DMS53 (cell line): ENCODE measurements at regions not wholly inside any gene's neighbourhood (a gene's known extent, or its start where the extent isn't known, plus 50 kb on each side); places are given as distances from the start of the nearest gene placed in this dataset.

Experiments
- DNase-seq: peaks from one replicate; lab custom pipeline; 2025; lab: John Stamatoyannopoulos, UW

DNA sequence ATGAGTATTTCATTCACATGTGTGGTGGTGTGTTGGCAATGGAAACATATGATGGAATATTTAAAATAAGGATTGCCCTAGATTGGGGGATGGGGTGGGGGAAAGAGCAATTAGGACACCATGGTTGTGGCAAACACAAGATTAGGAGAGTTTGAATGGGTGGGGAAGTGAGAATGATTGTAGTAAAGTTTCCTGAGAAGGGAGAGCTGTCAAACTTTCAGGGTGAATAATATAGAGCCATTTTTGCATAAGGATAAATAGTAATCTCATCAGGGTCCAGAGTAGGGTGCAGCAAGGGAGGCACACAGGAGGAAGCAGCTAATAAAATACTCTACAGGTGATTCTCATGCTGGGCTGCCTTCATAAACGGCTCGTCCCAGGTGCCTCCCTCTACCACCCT is 294.9 kb upstream of the MARCKS start:
- no peak for DNase-seq

DNA sequence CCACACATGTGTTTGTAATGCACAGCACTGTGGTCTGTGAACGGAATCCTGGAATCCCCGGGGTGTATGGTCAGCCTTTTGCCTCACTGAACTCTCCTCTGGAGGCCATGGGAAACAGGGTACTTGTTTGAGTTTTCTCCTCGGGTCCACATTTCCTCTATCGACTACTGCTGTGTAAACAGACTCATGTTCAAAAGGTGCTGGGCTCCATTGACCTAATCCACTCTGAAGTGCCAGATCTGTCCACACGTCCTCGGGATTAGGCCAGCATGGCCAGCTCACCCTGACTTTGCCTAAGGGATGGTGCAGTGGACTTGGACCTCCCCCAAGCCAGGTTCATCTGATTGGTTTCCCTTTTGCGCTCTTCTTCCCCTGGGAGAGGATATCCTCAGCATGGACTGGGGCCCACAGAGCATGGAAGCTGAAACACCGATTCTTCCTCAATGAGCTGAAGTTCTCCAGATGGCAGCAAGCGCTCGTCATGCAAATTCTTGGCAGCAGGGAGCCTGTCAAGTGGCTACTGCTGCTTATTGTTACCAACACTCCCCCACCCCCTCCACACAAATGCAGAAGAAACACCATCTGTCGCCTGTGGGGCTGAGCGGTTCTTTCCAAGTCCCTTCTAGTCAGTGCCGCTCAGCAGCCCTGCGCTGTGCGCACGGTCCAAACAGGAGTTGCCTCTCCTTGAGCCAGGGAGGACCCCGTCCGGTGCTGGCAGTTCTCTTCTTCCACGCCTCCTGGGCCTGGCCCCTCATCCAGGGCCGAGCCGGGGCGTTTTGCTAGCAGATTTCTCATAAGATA is 292.6 kb upstream of the MARCKS start:
- DNase-seq = peak; percentile 97

DNA sequence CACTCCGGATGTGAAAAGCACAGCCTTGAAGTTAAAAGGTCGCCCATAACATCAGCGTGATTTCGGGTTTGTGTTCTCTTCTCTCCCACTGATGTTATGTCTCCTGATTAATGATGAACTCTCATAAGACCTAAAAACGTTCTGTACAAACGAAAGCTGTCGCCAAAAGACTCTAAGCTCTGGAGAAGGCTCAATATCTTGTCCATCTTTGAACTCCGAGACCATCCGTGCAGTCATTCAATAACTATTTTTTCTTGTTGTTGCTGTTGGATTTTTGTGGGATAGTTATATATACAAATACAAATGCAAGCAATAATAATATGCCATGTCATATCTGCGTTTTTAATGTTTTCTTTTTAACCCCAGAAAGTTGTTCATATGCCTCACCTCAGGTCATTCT is 291.8 kb upstream of the MARCKS start:
- no peak for DNase-seq

DNA sequence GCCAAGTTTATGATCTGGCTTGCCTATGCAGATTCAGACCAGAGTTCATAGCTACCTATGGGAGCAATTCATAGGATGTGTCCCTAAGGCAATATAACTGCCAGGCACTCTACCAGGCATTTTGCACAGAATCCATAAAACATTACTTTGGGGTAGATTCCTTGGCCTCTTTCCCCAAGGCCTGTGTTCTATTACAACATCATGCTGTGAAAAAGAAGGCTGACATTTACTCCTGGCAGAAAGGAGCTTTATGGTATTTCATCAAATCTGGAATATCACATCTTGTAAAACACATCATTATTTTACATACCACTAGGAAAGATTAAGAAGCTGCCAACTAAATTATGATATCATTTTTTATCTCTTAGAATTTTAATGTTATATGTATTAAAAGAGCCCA is 287.0 kb upstream of the MARCKS start:
- no peak for DNase-seq

DNA sequence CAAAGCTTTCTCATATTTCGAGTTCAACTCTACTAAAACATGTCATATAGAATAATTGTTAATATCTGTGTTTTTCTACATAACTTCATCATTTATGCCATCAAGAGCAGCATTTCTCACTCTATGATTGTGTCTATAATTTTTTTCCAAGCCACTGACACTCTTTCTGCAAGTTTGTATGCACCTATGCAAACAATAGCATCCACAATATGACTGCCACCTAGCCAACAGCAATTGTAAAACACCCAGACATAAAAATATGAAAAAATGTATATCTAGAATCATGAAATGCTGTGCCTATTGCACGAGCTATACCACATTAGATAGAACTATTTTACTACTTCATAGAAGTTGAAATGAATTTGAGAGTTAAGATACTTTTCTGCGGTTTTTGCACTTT is 286.5 kb upstream of the MARCKS start:
- DNase-seq = peak; percentile 28

DNA sequence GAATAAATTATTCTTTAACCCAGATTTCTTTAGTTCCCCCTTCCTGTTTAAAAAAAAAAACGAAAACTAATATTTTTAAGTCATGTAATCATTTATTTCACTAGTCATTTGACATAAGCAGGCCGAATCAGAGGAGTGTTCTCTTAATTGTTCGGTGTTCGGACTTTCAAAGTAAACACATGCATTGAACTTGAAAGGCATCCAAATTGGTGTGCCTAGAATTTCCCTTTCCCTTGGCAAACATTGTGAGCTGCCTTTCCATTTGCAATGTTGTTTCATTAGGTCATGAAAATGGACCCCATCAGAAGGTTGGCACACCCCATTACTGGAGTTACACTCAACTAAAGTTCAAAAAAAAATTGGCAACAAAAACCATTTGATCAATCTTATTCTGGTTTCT is 283.0 kb upstream of the MARCKS start:
- DNase-seq = no peak

DNA sequence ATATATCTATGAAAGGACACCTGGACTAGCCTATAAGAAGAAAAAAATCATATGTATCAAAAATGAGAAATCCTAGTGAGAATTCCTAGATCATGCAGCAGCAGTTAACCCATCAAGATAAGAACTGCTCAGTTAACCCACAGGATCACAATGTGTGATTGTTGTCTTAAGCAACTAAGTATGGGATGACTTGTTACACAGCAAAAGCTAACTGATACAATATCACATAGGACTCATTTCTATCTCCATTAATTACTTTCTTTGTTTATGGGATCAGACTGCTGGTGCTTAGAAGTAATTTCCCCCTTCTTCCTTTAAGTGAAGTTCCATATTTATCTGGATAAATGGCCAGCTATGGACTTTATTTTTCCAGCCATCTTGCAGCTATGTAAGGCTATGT is 280.8 kb upstream of the MARCKS start:
- no peak for DNase-seq

DNA sequence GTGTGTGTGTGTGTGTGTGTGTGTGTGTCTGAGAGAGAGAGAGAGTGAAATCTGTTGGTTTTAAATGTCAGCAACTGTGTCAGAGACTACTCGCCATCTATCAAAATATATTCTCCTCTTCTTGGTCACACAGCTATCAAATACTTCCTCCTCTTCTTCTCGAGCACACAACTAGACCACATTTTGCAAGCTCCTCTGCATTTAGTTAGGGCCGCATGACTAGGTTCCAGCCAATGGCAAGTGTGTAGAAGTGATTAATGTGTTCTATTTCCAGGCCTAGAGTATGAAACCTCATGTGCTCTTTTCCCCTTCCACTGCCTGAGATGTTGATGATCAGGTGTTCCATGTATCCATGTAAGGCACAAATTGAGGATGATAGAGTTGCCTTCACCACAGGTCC is 278.5 kb upstream of the MARCKS start:
- DNase-seq = no peak

DNA sequence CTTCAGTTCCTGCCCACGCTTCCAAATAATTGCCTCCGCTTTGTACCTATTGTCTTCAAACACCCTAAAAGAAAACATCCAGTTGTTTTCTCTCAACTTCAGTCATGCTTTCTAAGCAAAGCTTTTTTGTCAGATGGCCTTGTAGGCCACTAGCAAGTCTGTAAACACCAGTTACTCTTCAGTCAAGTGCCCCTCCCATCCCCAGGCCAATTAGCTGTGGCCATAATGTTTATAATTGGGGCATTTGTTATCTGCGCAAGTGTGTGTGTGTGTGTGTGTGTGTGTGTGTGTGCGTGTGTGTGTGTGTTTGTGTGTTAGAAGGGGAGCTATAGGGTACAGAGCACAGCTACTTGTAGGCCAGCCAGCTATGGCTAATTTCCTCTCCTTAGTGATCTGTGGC is 272.4 kb upstream of the MARCKS start:
- DNase-seq = peak; percentile 2

DNA sequence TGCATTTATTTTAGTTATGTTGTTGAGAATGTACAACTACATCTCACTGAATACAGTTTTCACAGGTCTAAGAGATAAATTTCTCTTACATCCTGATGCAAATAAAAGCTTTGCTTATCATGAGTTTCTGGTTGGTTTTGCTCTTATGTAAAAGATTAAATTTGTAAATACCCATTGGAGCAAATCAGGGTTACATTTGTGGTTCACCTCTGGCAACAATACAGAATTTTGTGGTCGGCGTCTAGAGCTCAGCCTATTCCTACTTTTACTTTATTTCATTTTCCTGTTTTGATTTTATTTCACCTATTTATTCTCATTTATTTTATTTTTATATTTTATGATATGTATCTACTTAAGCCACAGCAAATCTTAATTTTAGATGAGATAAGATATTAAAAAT is 271.9 kb upstream of the MARCKS start:
- DNase-seq = no peak

DNA sequence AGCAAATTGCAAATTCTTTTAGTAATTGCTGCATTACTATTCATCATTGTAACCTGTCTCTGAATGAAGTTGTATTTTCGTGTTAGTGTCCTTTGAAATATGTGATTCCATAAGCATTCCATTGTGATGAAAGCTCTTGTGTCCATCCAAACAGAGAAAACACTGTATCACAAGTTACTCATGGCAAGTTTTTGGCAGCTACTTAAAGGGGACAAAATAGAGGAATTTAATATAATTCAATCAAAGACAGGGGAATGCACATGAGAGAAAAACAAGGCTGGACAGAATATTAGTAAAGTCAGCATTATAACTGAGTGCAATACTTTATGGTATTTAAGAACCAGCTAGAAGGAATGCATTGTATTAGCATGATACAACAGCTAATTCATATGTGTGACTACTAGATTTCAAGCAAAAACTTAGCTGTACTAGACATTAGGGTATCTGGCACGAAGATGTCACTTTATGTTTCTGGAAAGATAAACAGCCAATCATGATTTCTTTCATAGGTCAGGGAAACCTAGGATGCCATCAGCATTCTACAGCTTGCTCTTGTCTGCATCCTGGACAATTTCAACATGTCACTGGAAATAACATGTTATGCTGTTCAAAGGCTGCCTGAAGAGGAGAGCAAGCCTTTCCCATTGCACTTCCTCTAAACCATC is 270.6 kb upstream of the MARCKS start:
- DNase-seq = no peak

DNA sequence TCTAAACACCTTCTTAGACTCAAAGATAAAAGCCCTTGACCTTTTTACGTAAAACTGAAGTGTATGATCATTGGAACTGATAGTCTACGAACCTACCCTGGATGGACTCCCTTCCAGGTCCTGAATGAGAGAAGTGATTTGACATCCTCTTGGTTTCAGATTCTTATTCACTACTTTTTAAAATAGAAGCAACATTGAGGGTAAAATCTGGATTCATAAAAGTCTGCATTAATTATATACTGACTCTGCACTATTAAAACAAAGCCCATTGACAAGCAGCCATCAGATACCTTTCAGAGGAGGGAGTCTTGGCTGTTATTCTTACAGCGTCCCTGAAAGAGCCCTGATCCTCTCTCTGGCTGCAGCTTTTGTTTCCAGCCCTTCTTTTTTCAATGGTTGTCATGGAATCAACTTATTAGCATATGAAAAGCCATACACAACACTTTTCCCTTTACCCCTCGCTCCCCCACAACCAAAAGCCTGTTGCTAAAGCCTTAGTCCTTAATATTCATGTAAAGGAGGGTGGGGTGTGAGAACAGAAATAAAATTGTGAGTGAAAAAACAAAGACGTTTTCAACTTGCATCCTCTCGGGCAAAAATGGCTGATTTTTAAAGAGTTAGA is 270.0 kb upstream of the MARCKS start:
- no peak for DNase-seq

DNA sequence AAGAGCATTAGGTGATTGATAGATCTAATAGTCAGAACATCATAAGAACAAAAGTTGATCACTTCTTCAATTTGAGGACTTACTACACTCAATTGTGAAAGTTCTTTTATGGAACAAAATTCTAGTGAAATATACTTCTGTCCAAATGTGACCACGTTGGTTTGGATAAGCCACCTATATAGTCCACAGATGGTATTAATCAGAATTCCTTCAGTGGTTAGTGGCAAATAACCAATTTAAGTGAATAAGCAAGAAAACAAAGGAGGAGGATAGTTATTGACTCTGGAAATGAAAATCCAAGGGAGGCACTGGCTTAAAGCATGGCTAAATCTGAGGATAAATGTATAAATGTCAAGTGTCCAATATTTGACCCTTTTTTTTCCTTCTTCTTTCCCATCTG is 268.5 kb upstream of the MARCKS start:
- DNase-seq = no peak

DNA sequence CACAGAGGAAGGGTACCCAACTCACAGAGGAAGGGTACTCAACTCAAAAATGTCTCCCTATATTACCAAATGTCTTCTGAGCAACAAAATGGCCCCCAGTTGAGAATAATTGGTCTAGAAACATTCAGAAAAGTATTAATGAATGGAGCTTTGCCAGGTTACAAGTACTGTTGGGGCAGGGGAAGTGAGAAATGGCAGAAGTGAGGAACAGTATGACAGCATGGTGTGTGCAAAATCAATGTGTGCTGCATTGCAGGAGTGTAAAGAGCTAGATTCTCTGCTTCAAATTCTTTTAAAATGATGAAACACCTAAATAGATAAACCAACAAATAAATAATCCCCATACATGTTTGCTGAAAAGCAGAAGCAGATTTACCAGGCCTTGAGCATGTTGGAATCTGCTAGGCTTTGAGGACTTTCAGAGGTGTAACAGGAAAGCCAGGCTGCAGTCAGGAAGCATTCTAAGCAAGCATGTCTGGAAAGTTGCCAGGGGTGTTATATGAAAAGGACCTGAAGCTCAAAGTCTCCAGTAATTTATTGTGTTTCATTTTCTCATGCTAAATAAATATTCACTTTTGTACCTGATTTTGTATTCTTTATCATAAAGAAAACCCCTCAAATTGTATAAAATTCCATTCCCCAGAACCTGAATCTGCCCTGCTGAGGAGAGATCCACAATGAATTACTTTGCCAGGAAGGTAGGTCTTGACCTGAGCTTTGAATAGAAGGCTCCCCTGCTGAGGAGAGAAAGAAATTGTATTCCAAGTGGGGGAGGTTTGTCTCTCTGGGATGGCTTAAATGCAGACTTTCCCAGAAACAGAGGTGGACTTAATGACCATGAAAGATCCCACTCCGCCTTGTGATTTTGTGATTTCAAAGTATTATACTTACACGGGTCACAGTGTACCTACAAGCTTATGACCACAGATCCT is 265.0 kb upstream of the MARCKS start:
- DNase-seq = peak; percentile 71

DNA sequence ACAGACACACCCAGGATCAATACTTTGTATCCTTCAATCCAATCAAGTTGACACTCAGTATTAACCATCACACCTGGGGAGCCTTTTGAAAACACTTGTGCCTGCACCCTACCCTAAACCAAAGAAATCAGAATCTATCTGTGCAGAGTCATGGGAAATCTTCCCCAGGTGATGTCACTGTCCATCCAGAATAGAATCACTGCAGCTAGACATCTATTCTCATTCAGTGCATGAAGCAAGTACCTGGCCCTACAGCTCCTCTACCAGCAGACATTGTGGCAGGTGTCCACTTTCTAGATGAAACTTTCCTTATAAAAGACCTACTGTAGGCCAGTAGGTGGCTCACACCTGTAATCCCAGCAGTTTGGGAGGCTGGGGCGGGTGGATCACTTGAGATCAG is 262.4 kb upstream of the MARCKS start:
- peak; percentile 61 for DNase-seq

DNA sequence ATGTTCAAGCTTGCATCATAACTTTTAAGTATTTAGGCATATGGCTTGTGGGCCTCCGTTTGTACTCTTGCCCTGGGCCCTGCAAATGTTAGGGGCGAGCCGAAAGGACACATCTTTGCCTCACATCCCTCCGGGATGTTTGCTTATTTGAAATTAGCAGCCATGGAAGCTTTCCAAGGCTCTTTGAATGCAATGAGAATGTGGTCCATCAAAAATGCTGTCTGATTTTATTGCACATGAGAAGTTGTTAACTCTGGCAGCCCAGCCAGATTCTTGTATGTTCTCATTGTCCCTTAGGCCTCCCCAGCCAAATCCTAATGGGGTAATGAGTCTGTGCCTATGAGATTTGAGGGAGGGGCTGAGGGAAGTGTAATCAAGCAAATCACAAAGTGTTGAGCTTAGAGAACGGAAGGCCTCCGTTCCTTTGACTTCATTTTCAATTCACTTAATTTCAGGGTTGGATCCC is 261.2 kb upstream of the MARCKS start:
- peak; percentile 39 for DNase-seq

DNA sequence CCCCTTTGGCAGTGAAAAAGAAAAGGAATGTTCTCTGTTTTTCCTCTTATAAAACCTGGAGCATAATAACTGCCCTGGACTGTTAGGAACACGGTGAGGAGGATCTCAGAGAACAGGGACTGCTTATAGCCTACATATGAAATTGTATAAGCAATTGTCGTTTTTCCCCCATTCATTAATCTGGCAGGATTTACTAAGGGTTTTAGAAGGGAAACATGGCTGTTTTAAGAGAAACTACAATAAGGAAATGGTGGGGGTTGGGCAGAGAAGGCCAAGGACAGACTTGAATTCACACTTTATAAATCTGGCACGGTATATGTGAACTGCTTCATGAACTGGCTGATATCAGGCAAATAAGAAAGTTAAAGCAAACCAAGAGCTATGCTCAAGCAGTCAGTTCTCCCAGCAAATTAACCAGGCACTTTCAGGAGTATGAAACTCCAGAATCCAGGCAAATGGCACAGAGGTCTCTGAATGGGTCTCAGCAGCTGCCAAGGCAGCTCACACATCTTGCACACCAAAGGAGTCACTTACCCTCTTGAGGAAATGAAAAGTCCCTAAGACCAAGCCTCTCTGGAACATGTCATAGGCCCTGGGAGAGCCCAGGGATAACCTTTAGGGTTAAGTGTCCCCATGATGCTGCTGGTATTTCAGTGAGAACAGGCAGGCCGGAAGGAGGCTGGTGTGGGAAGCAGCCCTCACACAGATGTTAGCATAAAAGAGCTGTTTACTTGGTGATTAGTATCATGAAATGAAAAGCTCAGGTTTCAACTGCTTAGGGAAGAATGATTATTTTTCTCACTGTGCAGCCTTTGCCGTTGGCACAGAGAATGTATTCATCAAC is 260.5 kb upstream of the MARCKS start:
- peak; percentile 95 for DNase-seq

DNA sequence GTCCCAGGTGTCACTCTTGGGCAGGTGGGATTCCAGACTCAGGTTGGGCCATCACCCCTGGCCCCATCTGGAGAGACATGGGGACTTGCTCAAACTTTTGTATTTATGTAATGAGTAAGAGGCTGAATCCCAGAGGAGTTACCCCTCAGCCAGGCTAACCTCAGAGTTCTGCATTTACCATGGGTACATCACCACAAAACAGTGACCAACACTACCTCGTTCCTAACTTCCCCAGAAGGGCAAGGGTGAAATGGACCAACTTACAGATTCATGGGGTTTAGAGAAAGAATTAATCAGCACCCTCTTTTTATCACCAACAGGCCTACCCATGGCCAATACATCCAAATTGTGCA is 259.9 kb upstream of the MARCKS start:
- no peak for DNase-seq

DNA sequence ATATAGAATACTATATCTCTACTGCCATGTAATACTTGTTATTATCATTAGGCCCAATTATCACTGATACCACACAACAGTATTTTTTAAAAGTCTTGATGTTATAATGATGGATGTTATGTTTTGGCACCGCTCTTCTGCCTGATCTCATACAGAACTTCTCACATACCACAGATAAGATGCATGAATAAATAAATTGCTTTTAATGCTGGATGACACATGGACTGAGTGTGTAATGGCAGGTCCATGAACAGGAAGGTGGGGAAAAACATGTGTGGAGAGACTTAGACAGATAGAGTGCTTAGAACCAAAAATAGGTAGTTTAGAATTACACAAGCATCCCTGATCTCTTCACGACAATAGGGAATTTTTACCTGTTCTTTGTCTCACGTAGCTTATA is 258.4 kb upstream of the MARCKS start:
- DNase-seq = peak; percentile 59

DNA sequence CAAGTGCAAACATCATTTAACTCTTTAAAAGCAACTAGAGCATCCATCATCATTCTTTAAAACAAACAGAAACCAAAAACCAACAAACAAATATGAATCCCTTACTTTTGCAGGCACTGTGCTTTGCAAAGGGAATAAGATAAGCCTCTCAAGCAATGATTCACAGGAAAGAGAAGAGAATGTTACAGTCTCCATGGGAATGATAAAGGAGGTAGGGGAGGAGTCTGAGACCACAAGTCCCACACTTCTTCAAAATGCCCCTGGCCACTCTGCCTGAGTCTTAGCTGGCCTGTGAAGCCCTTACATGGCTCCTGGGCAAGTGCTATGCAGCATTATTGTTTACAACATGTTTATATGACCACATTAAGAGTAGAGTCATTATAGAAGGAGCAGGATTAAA is 257.7 kb upstream of the MARCKS start:
- DNase-seq = peak; percentile 87
